ENCODE measurements at regions not wholly inside any gene's neighbourhood (a gene's known extent, or its start where the extent isn't known, plus 50 kb on each side); places are given as distances from the start of the nearest gene placed in this dataset.

DNA sequence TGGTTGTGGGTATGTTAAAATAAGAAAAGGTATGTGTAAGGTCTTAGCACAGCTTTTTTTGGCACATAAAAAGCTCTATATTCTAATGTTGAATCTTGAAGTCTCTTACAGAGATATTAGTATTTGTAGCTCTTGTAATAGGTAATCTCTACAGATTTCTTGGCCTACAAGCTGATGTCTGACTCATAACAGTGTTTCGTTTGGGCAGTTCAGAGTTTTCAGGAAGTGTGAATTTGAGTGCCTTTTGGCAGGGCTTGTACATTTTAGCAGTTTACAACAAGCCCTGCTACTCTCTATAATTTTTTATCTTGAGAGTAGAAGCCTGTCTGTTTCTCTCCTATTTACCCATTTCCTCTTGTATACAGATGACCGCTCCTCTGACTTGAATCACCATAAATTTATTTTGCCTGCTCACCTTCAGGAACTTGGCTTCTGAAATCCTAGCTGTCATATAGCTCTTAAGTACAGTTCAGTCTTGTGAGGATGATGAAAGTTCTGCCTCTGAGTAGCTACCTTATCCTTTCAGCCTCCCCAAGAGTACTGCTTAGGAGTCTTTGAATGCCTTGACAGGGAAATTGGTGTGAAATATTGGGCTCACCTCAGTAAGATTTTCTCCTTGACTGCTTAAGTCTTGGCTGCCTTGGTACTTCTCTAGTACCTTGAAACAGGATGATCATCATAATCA, 419.9 kb upstream of the RARB start:
- BruUV-seq (replicated peaks) = no TSS peak
- Histone ChIP-seq H3K4me1 (no peaks in the 10 kb centered on the region), H3K9me3 (no peaks in the 10 kb centered on the region), H3K27me3 (replicated peaks; ENCODE audit: control insufficient read depth, insufficient read depth, low read length) (no peaks in the 10 kb centered on the region), H3K4me3 (ENCODE audit: low read depth, low read length) (no peak overlapping the region), H3K36me3 (ENCODE audit: control insufficient read depth, insufficient read depth, low read length) (no peaks in the 10 kb centered on the region)
- no peak overlapping the region for H3K4me3 Mint-ChIP-seq (ENCODE audit: unreplicated experiment)
- intact Hi-C loops (cut with micrococcal nuclease; ENCODE audit: unreplicated experiment) = no loop called here
- CTCF ChIA-PET = no interaction called here
- no peak for DNase-seq
- no peaks in the 10 kb centered on the region for H3K36me3 Mint-ChIP-seq (ENCODE audit: insufficient read depth, unreplicated experiment)
- H3K27ac Mint-ChIP-seq (ENCODE audit: unreplicated experiment) = no peak overlapping the region
- H3K4me1 Mint-ChIP-seq (ENCODE audit: low read depth, unreplicated experiment) = no peaks in the 10 kb centered on the region
- peaks cover 6% of the 10 kb centered on the region for H3K27me3 Mint-ChIP-seq (ENCODE audit: insufficient read depth, unreplicated experiment)
- H3K9me3 Mint-ChIP-seq (ENCODE audit: unreplicated experiment) = no peaks in the 10 kb centered on the region
- POLR2A ChIA-PET = no interaction called here
- TF ChIP-seq, protein P1, sequence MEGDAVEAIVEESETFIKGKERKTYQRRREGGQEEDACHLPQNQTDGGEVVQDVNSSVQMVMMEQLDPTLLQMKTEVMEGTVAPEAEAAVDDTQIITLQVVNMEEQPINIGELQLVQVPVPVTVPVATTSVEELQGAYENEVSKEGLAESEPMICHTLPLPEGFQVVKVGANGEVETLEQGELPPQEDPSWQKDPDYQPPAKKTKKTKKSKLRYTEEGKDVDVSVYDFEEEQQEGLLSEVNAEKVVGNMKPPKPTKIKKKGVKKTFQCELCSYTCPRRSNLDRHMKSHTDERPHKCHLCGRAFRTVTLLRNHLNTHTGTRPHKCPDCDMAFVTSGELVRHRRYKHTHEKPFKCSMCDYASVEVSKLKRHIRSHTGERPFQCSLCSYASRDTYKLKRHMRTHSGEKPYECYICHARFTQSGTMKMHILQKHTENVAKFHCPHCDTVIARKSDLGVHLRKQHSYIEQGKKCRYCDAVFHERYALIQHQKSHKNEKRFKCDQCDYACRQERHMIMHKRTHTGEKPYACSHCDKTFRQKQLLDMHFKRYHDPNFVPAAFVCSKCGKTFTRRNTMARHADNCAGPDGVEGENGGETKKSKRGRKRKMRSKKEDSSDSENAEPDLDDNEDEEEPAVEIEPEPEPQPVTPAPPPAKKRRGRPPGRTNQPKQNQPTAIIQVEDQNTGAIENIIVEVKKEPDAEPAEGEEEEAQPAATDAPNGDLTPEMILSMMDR (IDR thresholded peaks at IDR 0.05; ENCODE audit: insufficient read depth in 1 of 2, low read depth in 1 of 2, low read length in 1 of 2, severe bottlenecking in 1 of 2, unreplicated experiment in 1 of 2) = no peak

DNA sequence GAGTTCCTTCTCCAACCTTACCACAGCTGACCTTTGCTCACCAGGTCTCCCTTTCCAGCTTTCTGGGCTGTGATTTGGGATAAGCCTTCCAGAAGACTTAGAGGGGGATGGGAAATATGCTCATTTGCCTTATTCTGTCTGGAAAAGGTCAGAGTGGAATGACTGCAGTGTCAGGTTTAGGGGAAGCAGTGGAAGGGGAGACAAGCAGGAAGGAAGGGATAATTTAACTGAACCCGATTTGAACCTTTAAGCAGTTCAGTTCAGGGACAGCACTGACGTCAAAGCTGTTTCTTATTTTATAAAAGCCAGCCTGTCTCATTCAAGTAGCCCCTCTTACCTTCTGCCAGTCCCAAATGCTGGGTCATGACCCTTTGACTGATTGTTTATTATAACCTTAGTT, 418.4 kb upstream of the RARB start:
- CTCF ChIA-PET = no interaction called here
- intact Hi-C loops (cut with micrococcal nuclease; ENCODE audit: unreplicated experiment) = no loop called here
- no peaks in the 10 kb centered on the region for H3K36me3 ChIP-seq (ENCODE audit: control insufficient read depth, insufficient read depth, low read length)
- no peak overlapping the region for H3K4me3 ChIP-seq (ENCODE audit: low read depth, low read length)
- POLR2A ChIA-PET = no interaction called here
- no peak overlapping the region for H3K27ac Mint-ChIP-seq (ENCODE audit: unreplicated experiment)
- no TSS peak for BruUV-seq (replicated peaks)
- H3K4me3 Mint-ChIP-seq (ENCODE audit: unreplicated experiment) = no peak overlapping the region
- no peaks in the 10 kb centered on the region for H3K27me3 ChIP-seq (replicated peaks; ENCODE audit: control insufficient read depth, insufficient read depth, low read length)
- no peaks in the 10 kb centered on the region for H3K9me3 ChIP-seq
- H3K4me1 Mint-ChIP-seq (ENCODE audit: low read depth, unreplicated experiment) = no peaks in the 10 kb centered on the region
- peaks cover 6% of the 10 kb centered on the region for H3K27me3 Mint-ChIP-seq (ENCODE audit: insufficient read depth, unreplicated experiment)
- no peak for DNase-seq
- H3K4me1 ChIP-seq = no peaks in the 10 kb centered on the region
- H3K36me3 Mint-ChIP-seq (ENCODE audit: insufficient read depth, unreplicated experiment) = no peaks in the 10 kb centered on the region
- TF ChIP-seq, protein P1 (IDR thresholded peaks at IDR 0.05; ENCODE audit: insufficient read depth in 1 of 2, low read depth in 1 of 2, low read length in 1 of 2, severe bottlenecking in 1 of 2, unreplicated experiment in 1 of 2) = no peak
- H3K9me3 Mint-ChIP-seq (ENCODE audit: unreplicated experiment) = no peaks in the 10 kb centered on the region

DNA sequence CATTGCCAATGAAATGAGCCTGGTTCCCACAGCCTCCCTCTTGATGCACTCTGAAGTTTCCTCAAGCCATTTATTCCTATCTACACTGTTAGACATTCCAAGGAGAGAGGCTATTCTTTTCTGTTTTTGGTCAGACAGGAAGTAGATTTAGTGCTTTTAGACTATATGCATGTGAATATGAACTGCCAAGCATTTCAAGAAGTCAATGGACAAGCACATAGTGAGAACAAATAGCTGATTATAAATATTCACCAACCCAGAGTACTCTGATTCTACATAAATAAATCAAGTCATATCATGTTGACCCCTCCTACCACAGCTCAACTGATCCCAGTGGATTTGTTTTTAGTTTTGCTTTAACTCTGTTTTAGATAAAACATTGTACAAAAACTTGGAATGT, 412.5 kb upstream of the RARB start:
- Histone ChIP-seq H3K9me3 (no peaks in the 10 kb centered on the region), H3K27me3 (replicated peaks; ENCODE audit: control insufficient read depth, insufficient read depth, low read length) (no peaks in the 10 kb centered on the region), H3K36me3 (ENCODE audit: control insufficient read depth, insufficient read depth, low read length) (no peaks in the 10 kb centered on the region), H3K4me1 (no peaks in the 10 kb centered on the region), H3K4me3 (ENCODE audit: low read depth, low read length) (no peak overlapping the region)
- intact Hi-C loops (cut with micrococcal nuclease; ENCODE audit: unreplicated experiment) = loop anchor here (5.0 kb wide), 1 partner anchor 243 kb away; no protein-coding TSS in a partner anchor
- TF ChIP-seq, protein P1 (IDR thresholded peaks at IDR 0.05; ENCODE audit: insufficient read depth in 1 of 2, low read depth in 1 of 2, low read length in 1 of 2, severe bottlenecking in 1 of 2, unreplicated experiment in 1 of 2) = no peak
- Mint-ChIP-seq H3K9me3 (ENCODE audit: unreplicated experiment) (no peaks in the 10 kb centered on the region), H3K36me3 (ENCODE audit: insufficient read depth, unreplicated experiment) (no peaks in the 10 kb centered on the region), H3K27me3 (ENCODE audit: insufficient read depth, unreplicated experiment) (peaks cover 6% of the 10 kb centered on the region), H3K4me1 (ENCODE audit: low read depth, unreplicated experiment) (no peaks in the 10 kb centered on the region), H3K27ac (ENCODE audit: unreplicated experiment) (no peak overlapping the region), H3K4me3 (ENCODE audit: unreplicated experiment) (no peak overlapping the region)
- ChIA-PET CTCF (no interaction called here), POLR2A (no interaction called here)
- no peak for DNase-seq
- BruUV-seq (replicated peaks) = no TSS peak

All from Caco-2 (cell line).